ENCODE measurements at regions not wholly inside any gene's neighbourhood (a gene's known extent, or its start where the extent isn't known, plus 50 kb on each side); places are given as distances from the start of the nearest gene placed in this dataset.

- TF ChIP-seq CTCF (conservative IDR thresholded peaks at IDR 0.05 in 1 of 2, IDR thresholded peaks at IDR 0.05 in 1 of 2; ENCODE audit: extremely low read depth in 1 of 2, insufficient read depth in 1 of 2, low read depth in 1 of 2, low read length in 2 of 2) (no peak), EZH2 (IDR thresholded peaks at IDR 0.05; ENCODE audit: borderline replicate concordance, low read length) (no peak)
These were observed 556.5 kb upstream of the SEMA6A start for GRCh38 chr5:117131048-117131679.

Measured in mammary epithelial cell (primary cell).